Right renal cortex interstitium (tissue), 3 donors: ENCODE measurements at regions not wholly inside any gene's neighbourhood (a gene's known extent, or its start where the extent isn't known, plus 50 kb on each side); places are given as distances from the start of the nearest gene placed in this dataset.

Source experiments
- DNase-seq, 3 donors: peaks; one replicate each; pipeline ENCODE4 v3.0.0-alpha.2; 2013; ENCODE audit warnings: low read depth in 3 of 3, low spot score in 2 of 3

GRCh38 chr9:134243778-134244467 is 79.6 kb upstream of the RNU6ATAC start:
- DNase-seq = no peak

GRCh38 chr9:134245179-134245578 is 80.8 kb upstream of the RNU6ATAC start:
- no peak for DNase-seq

GRCh38 chr9:134247918-134248631 is 78.2 kb upstream of the RXRA start:
- no peak for DNase-seq

GRCh38 chr9:134251296-134252069 is 74.8 kb upstream of the RXRA start:
- DNase-seq = no peak

GRCh38 chr9:134252084-134252830 is 74.0 kb upstream of the RXRA start:
- DNase-seq = no peak

GRCh38 chr9:134253606-134254205 is 72.5 kb upstream of the RXRA start:
- no peak for DNase-seq

GRCh38 chr9:134258332-134258731 is 67.9 kb upstream of the RXRA start:
- no peak for DNase-seq

GRCh38 chr9:134258828-134259546 is 67.3 kb upstream of the RXRA start:
- no peak for DNase-seq

GRCh38 chr9:134259708-134260107 is 66.5 kb upstream of the RXRA start:
- DNase-seq = no peak

- DNase-seq = no peak
Measured at GRCh38 chr9:134260801-134261200, 65.5 kb upstream of the RXRA start.

GRCh38 chr9:134262035-134262434 is 64.2 kb upstream of the RXRA start:
- DNase-seq = no peak

GRCh38 chr9:134263596-134263995 is 62.7 kb upstream of the RXRA start:
- DNase-seq = no peak

- no peak for DNase-seq
Measured at GRCh38 chr9:134264169-134264568, 62.1 kb upstream of the RXRA start.

GRCh38 chr9:134265078-134265477 is 61.2 kb upstream of the RXRA start:
- DNase-seq = no peak

GRCh38 chr9:134266418-134266817 is 59.8 kb upstream of the RXRA start:
- DNase-seq = no peak

GRCh38 chr9:134267305-134267880 is 58.9 kb upstream of the RXRA start:
- no peak for DNase-seq

GRCh38 chr9:134267881-134268724 is 58.2 kb upstream of the RXRA start:
- no peak for DNase-seq

- DNase-seq = no peak
Measured at GRCh38 chr9:134268747-134269146, 57.5 kb upstream of the RXRA start.
